Stimulated activated effector memory CD8-positive, alpha-beta T cell treated with anti-CD3 and anti-CD28 coated beads, Interleukin-12 subunit alpha, Interleukin-12 subunit beta, amount 100 ng/mL, for 72 hours (primary cell): ENCODE measurements at regions not wholly inside any gene's neighbourhood (a gene's known extent, or its start where the extent isn't known, plus 50 kb on each side); places are given as distances from the start of the nearest gene placed in this dataset.

Source experiments
- ATAC-seq: fragments of 150-1000 bp; cut with Tn5 transposase; 2 replicates; pipeline ENCODE4 v1.10.0; 2021
- DNase-seq, 2 donors: peaks; one replicate each; pipeline ENCODE4 v3.0.0; 2021 to 2022; ENCODE audit warnings: low spot score in 2 of 2
- H3K27ac Mint-ChIP-seq: one replicate; pipeline ENCODE4 v1.8.0; 2022; ENCODE audit warnings: mild to moderate bottlenecking, mixed read lengths
- H3K36me3 Mint-ChIP-seq: one replicate; pipeline ENCODE4 v1.8.0; 2022; ENCODE audit warnings: mild to moderate bottlenecking, mixed read lengths
- H3K4me1 Mint-ChIP-seq: one replicate; pipeline ENCODE4 v1.8.0; 2022; ENCODE audit warnings: mixed read lengths
- H3K4me3 Mint-ChIP-seq: one replicate; pipeline ENCODE4 v1.8.0; 2022; ENCODE audit warnings: mild to moderate bottlenecking, mixed read lengths
- H3K9me3 Mint-ChIP-seq: one replicate; pipeline ENCODE4 v1.8.0; 2022; ENCODE audit warnings: mixed read lengths

DNA sequence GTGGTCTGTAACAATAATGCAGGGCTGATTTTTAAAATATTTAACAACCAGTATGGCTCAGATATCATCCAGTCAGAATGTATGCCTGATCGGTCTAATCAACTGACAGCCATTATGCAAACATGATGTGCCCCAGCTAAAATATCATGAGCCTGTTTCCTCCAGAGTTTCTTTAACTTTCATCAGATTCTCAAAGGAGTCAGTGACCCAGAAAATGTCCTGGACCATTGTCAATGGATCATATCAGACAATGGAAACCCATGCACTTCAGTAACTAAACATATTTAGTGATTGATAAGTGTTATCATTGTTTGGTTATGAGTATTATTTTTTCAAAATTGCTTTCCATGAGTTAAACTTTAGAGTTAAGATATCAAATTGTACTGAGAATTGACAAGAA is 173.5 kb downstream of the LMBRD1 start:
- ATAC-seq (no peak), DNase-seq (no peak)
- Mint-ChIP-seq H3K4me1 (no peaks in the 10 kb centered on the region), H3K27ac (no peak overlapping the region), H3K4me3 (no peak overlapping the region), H3K9me3 (no peaks in the 10 kb centered on the region), H3K36me3 (no peaks in the 10 kb centered on the region)

DNA sequence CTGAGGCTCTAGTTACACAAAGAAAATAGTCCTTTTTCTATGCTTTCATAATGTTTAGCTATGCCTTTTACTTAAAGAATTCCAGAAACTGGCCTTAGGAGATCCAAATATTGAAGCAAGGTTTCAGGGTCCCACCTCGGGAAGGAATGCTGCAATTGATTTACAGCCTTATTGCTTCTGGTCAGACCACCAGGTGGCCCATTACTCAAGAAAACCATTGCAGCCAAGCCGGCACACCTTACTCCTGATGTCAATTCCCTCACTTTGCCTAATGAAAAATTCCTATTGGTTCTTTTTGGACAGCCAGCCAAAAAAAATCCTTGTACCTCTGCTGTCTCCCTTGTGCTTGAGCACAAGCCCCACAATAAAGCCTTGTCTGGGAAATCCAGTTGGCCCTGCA is 173.9 kb downstream of the LMBRD1 start:
- no peak overlapping the region for H3K4me3 Mint-ChIP-seq
- ATAC-seq (no peak), DNase-seq (no peak)
- H3K36me3 Mint-ChIP-seq: no peaks in the 10 kb centered on the region
- no peaks in the 10 kb centered on the region for H3K4me1 Mint-ChIP-seq
- H3K27ac Mint-ChIP-seq: no peak overlapping the region
- no peaks in the 10 kb centered on the region for H3K9me3 Mint-ChIP-seq

DNA sequence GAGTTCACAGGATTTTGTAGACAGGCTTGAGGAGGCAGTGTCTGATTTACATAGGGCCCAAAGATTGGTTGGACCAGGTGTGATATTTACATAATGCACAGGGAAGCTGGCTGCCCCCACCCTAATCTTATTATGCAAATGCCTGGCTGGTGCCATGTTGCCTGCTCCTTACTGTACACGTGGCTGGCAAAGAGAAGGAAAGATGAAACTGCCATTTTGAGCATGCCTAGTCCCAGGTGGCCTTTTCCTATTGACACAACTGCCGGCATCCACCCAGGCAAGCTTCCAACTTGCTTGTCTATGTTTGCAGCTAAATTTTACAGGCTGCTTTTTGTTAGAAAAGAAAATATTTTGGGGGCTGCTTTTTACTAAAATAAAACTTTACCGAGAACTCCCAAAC is 174.6 kb downstream of the LMBRD1 start:
- DNase-seq (no peak), ATAC-seq (no peak)
- Mint-ChIP-seq H3K36me3 (no peaks in the 10 kb centered on the region), H3K4me3 (no peak overlapping the region), H3K4me1 (no peaks in the 10 kb centered on the region), H3K27ac (no peak overlapping the region), H3K9me3 (no peaks in the 10 kb centered on the region)

DNA sequence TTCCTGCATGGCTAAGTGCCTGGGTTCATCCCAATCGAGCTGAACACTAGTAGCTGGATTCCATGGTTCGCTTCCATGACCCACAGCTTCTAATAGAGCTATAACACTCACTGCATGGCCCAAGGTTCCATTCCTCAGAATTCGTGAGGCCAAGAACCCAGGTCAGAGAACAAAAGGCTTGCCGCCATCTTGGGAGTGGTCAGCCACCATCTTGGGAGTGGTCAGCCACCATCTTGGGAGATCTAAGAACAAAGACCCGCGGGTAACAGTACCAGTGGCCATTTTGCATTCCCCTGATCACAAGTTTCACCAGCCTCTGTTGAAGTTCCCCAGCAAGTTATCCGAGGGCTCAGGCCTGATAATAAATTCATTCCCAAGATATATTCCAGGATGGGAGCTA is 179.6 kb downstream of the LMBRD1 start:
- Mint-ChIP-seq H3K27ac (no peak overlapping the region), H3K4me1 (no peaks in the 10 kb centered on the region), H3K36me3 (no peaks in the 10 kb centered on the region), H3K9me3 (peaks cover 3% of the 10 kb centered on the region), H3K4me3 (no peak overlapping the region)
- ATAC-seq (no peak), DNase-seq (no peak)

DNA sequence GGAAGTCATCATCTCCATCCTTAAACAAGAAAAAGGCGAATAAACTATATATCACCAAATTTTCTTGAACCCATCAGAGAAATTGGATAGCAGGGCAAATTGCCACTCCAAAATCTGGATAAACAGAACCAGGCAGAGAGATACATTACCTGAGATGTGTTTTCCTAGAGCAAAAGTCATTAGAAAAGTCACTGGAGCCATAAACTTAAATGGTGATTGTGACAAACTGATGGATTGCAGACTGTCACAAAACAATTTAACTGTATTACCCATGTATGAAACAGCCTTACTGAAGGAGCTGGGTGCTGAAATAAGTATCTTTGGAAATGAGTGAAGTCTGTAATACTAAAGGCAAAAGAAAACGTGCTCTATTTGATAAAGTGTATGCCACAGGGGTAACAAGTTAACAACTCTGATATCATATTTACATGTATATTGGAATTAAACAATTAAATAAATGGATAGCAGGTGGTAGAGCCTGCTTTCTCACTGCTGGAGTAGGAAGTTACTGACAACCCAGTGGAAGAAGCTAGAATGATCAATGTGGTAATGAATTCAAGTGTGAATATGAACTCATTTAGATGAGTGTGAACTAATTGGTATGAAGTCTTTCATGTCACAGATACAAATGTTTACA is 186.9 kb downstream of the LMBRD1 start:
- no peak for DNase-seq
- H3K9me3 Mint-ChIP-seq: no peaks in the 10 kb centered on the region
- H3K4me3 Mint-ChIP-seq: no peak overlapping the region
- no peaks in the 10 kb centered on the region for H3K4me1 Mint-ChIP-seq
- no peak for ATAC-seq
- H3K36me3 Mint-ChIP-seq: no peaks in the 10 kb centered on the region
- no peak overlapping the region for H3K27ac Mint-ChIP-seq

DNA sequence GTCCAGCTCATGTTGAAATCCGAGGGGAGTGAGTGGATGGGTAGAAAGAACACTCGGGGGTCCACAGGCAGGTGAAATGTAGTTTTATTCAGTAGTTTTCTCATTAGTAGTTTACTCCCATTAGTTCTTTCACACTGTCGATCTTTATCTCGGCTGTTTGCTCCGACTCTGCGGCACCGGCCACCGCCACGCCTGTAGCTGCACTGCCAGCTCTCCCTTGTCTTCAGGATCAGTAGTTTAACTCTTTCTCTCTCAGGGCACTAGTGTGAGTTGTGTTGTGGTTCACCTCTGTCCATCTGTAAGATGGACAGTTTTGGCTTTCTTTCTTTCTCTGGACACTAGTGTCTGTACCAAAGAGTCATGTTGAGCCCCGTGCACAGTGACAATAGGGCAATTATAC is 195.7 kb downstream of the LMBRD1 start:
- Mint-ChIP-seq H3K4me3 (no peak overlapping the region), H3K9me3 (no peaks in the 10 kb centered on the region), H3K36me3 (no peaks in the 10 kb centered on the region), H3K4me1 (no peaks in the 10 kb centered on the region), H3K27ac (no peak overlapping the region)
- ATAC-seq: no peak
- DNase-seq: no peak

DNA sequence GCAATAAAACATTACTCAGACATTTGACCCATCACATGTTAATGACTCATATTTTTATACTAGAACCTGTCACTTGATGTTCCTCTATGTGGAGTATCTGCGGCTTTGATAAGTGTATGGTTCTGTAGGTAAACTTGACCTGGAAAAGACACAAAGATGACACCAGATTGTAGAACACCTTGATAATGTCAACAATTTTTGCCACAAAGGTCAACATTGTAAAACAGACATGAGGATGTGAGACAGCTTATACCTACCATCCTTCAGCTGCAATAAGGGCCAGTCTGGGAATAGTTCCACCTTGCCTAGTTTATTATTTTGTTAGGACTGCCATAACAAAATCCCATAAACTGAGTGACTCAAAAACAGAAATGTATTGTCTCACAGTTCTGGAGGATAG is 202.4 kb downstream of the LMBRD1 start:
- H3K4me3 Mint-ChIP-seq: no peak overlapping the region
- DNase-seq: no peak
- H3K9me3 Mint-ChIP-seq: no peaks in the 10 kb centered on the region
- H3K36me3 Mint-ChIP-seq: no peaks in the 10 kb centered on the region
- ATAC-seq: no peak
- H3K4me1 Mint-ChIP-seq: no peaks in the 10 kb centered on the region
- H3K27ac Mint-ChIP-seq: no peak overlapping the region

DNA sequence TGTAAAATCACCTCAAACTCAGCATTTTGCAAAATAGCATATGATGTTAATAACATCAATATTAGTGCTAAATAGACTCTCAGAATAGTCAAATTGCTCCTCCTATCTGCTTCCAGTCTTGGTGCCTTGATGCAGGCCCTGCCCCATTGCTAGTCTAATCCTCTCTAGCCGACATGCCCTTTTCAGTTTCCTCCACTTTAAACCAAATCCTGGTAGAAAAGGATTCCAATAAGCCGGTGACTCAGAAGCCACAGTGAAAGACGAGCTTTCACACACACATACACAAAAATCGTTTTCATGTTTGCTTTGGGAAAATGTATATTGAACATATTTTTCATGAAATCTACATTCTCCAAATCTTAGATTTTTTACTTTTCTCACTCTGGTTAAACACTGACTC is 203.1 kb downstream of the LMBRD1 start:
- Mint-ChIP-seq H3K9me3 (no peaks in the 10 kb centered on the region), H3K27ac (no peak overlapping the region), H3K4me1 (no peaks in the 10 kb centered on the region), H3K36me3 (no peaks in the 10 kb centered on the region), H3K4me3 (no peak overlapping the region)
- no peak for DNase-seq
- ATAC-seq: no peak

DNA sequence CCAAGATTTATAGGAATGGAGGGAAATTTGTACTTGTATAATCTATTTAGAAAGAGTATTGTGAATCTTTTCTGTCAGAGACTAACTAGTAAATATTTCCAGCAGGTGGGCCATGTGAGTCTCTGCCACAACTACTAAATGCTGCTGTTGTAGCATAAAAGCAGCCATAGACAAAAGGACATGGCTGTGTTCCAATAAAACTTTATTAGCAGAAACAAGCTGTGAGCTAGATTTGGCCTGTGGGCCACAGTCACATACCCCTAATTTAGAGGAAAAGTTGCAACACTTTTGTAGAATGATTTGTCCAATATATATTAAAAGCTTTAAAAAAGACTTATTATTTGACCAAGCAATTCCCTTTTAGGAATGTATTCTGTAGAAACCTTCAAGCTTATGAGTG is 207.2 kb downstream of the LMBRD1 start:
- DNase-seq: no peak
- ATAC-seq: no peak
- Mint-ChIP-seq H3K4me3 (no peak overlapping the region), H3K4me1 (peaks cover 10% of the 10 kb centered on the region), H3K9me3 (no peaks in the 10 kb centered on the region), H3K36me3 (no peaks in the 10 kb centered on the region), H3K27ac (no peak overlapping the region)

DNA sequence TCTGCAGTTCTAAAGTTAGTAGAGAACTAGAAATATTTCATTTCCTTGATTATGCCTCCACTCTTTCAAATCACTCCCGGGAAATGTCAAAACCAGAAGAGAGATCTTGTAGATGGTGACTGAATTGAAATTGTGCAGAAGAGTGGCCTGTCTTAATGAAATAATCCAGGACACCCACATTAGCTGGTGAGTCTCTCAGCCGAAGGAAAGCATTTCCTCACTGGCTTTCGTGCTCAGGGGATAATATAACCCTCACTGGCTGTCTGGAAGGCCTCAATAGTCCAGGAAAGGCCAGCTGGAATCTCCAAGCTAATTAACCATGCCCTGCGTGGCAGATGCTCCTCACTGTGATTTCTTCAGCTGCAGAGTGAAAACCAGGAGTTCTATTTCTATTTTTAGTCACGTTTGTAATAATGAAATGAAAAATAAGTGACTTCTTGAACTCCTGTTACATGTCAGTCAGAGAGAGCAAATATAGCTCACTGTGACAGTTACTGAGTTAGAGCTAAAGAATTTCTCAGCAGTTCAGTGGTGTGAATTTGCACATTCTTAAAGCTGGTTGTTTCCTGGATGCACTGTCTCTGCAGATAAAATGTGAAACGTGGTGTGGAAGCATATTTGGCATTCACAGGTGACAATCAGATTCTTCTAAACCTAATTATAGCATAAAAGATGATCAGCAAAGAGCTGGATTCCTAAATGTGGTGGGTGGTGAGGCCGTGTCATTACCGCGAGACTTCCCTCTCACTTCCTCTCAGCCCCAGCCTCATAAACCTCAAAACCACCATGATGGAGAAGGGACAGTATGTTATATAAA is 211.7 kb downstream of the LMBRD1 start:
- no peak for DNase-seq
- peak; percentile 60 for ATAC-seq
- no peak overlapping the region for H3K4me3 Mint-ChIP-seq
- peaks cover 17% of the 10 kb centered on the region for H3K4me1 Mint-ChIP-seq
- no peaks in the 10 kb centered on the region for H3K9me3 Mint-ChIP-seq
- H3K36me3 Mint-ChIP-seq: no peaks in the 10 kb centered on the region
- H3K27ac Mint-ChIP-seq: no peak overlapping the region

DNA sequence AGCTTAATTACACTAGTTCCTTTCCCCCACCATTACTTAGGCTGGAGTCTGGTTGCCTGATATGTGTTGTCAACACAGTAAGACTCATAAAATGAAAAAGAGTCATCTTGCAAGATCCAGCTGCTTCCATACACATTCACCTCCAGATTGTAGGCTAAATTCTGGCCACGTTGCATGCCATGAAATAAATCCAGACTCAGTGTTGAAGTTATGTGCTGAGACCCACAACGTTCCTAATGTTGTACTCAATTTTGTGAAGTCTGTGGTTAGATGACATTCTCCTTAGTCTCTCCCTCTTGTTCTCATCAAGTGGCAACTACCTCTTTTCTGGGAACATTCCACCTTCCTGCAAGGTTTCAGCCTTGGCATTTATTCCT is 212.3 kb downstream of the LMBRD1 start:
- H3K27ac Mint-ChIP-seq: no peak overlapping the region
- H3K9me3 Mint-ChIP-seq: no peaks in the 10 kb centered on the region
- H3K4me3 Mint-ChIP-seq: no peak overlapping the region
- H3K4me1 Mint-ChIP-seq: peaks cover 17% of the 10 kb centered on the region
- H3K36me3 Mint-ChIP-seq: no peaks in the 10 kb centered on the region
- DNase-seq (no peak), ATAC-seq (no peak)

DNA sequence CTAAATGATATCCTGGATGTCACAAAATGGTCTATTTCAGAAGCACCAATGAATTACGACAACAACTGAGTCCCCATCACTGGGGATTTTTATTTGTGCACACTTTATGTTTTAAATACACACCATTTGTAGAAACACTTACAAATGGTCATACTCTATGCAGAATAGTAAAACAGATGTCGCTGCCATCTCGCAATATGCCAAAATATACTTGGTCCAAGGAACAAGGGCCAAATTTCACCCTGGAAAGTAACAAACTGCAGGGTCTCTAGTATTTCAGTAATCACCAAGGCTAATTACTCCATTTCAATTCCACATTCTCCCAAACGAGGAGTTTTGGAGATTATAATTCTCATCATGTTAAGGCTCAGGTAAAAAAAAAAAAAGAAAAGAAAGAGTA is 215.2 kb downstream of the LMBRD1 start:
- Mint-ChIP-seq H3K27ac (no peak overlapping the region), H3K4me3 (no peak overlapping the region), H3K36me3 (no peaks in the 10 kb centered on the region), H3K4me1 (peaks cover 17% of the 10 kb centered on the region), H3K9me3 (no peaks in the 10 kb centered on the region)
- ATAC-seq: no peak
- DNase-seq: no peak

DNA sequence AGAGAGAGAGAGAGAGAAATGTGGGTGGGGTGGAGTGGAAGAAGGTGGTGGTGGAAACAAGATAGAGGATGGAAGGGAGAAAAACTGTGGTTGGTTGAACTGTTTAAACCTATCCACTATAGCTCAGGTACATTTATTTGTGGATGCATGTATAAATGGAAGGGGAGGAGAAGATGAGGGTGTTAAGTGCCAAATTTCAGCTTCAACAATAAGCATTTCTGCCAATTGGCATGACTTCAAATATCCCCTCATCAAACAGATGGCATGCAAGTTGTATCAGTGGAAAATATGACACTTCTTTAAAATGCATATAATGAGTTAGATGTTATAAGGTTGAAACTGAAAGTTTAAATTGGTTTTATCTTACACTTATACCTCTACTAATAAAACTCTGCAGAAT is 216.1 kb downstream of the LMBRD1 start:
- Mint-ChIP-seq H3K4me1 (peaks cover 16% of the 10 kb centered on the region), H3K4me3 (no peak overlapping the region), H3K27ac (no peak overlapping the region), H3K9me3 (no peaks in the 10 kb centered on the region), H3K36me3 (no peaks in the 10 kb centered on the region)
- no peak for ATAC-seq
- DNase-seq: no peak

DNA sequence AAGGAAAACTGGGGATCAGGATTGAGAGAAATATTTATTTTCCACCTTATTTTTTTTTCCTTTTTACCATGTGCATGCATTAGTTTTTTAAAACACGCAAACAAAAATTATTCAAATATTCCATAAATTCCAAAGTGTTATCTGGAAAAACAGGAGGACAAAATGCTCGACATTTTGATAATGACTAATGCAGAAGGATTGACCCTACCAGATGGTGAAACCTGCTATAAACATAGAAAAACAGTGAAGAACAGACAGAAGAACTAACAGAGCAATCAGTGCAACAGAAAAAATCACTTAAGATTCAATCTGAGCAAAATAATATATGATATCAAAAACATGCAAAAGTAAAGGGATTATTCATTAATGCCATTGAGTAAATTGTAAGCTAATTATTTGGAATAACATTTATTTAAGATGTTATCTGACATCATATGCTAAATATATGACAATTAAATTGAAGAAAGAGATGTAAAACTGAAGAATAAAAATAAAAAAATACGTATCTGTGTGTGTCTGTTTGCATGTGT is 218.4 kb downstream of the LMBRD1 start:
- Mint-ChIP-seq H3K27ac (no peak overlapping the region), H3K4me1 (no peaks in the 10 kb centered on the region), H3K4me3 (no peak overlapping the region), H3K9me3 (no peaks in the 10 kb centered on the region), H3K36me3 (no peaks in the 10 kb centered on the region)
- DNase-seq (no peak), ATAC-seq (no peak)

DNA sequence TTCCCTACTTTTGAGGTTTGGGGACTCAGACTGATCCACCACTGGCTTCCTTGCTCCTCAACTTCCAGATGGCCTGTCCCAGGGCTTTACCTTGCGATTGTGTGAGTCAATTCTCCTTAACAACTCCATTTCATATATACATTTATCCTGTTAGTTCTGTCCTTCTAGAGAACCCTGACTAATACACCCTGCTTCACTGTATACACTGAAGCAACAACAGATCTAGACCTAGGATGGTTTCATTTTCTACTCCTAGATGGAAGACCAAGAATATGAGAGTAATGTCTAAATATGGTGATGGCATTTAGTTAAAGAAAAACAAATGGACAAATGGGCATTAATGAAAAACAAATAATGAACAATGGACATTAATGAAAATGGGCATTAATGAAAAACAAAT is 225.6 kb downstream of the LMBRD1 start:
- no peak for ATAC-seq
- DNase-seq: no peak
- H3K36me3 Mint-ChIP-seq: no peaks in the 10 kb centered on the region
- H3K9me3 Mint-ChIP-seq: no peaks in the 10 kb centered on the region
- H3K27ac Mint-ChIP-seq: no peak overlapping the region
- no peak overlapping the region for H3K4me3 Mint-ChIP-seq
- H3K4me1 Mint-ChIP-seq: no peaks in the 10 kb centered on the region

DNA sequence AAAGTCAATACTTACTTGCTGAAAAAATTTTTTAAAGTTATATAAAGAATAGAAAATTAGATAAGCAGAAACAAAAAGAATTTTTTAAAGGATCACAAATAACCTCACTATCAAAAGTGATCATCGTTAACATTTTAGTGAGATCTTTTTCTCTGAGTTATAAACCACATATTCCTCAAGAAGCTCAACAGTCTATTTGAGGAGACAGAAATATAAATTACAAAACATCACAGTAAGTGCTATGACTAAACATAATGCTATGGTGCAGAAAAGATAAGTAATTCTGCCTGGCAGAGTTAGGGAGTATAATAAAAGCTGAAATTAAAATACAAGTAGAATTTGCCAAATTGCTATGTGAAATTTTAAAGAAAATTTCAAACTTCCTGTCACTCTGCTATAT is 226.7 kb downstream of the LMBRD1 start:
- no peak overlapping the region for H3K4me3 Mint-ChIP-seq
- H3K9me3 Mint-ChIP-seq: no peaks in the 10 kb centered on the region
- no peaks in the 10 kb centered on the region for H3K4me1 Mint-ChIP-seq
- H3K27ac Mint-ChIP-seq: no peak overlapping the region
- DNase-seq (no peak), ATAC-seq (no peak)
- H3K36me3 Mint-ChIP-seq: no peaks in the 10 kb centered on the region
